GM23338 (cell line): ENCODE measurements at regions not wholly inside any gene's neighbourhood (a gene's known extent, or its start where the extent isn't known, plus 50 kb on each side); places are given as distances from the start of the nearest gene placed in this dataset.

Experiments
- ATAC-seq: fragments of 200-7000 bp; cut with Tn5 transposase; 3 replicates; pipeline ENCODE4 v1.9.1; 2020
- DNase-seq: peaks from one replicate; pipeline ENCODE4 v3.0.0-alpha.2; 2015; ENCODE audit warnings: low spot score
- H2AFZ ChIP-seq: fragments of 200-600 bp; sonication (generic); 2 replicates; pipeline ENCODE4 v1.8.0; 2016; ENCODE audit warnings: antibody characterized with exemption, mild to moderate bottlenecking, moderate library complexity
- H3F3A ChIP-seq: fragments of 200-600 bp; sonication (generic); replicated peaks from 2 replicates; pipeline ENCODE4 v1.8.0; 2017; ENCODE audit warnings: antibody characterized with exemption, mixed run types, low read depth
- H3K27ac ChIP-seq: fragments of 200-600 bp; sonication (generic); 2 replicates; pipeline ENCODE4 v1.6.1; 2016; ENCODE audit warnings: low read depth
- H3K27me3 ChIP-seq: fragments of 200-600 bp; sonication (generic); 2 replicates; pipeline ENCODE4 v1.8.0; 2016; ENCODE audit warnings: mild to moderate bottlenecking, mixed run types, moderate library complexity; ENCODE audit not compliant: insufficient read depth
- H3K36me3 ChIP-seq: fragments of 200-600 bp; sonication (generic); 2 replicates; pipeline ENCODE4 v1.8.0; 2016; ENCODE audit warnings: mild to moderate bottlenecking; ENCODE audit not compliant: insufficient read depth
- H3K4me1 ChIP-seq: fragments of 200-600 bp; sonication (generic); 2 replicates; pipeline ENCODE4 v1.8.0; 2016; ENCODE audit warnings: mild to moderate bottlenecking, moderate library complexity; ENCODE audit not compliant: insufficient read depth
- H3K4me2 ChIP-seq: fragments of 200-600 bp; sonication (generic); 2 replicates; pipeline ENCODE4 v1.7.1; 2017; ENCODE audit warnings: mixed run types
- H3K4me3 ChIP-seq: fragments of 200-600 bp; sonication (generic); 2 replicates; pipeline ENCODE4 v1.6.1; 2016; ENCODE audit warnings: mixed run types
- H3K79me2 ChIP-seq: fragments of 200-600 bp; sonication (generic); replicated peaks from 2 replicates; pipeline ENCODE4 v1.8.0; 2017; ENCODE audit warnings: mild to moderate bottlenecking; ENCODE audit not compliant: insufficient read depth
- H3K9me2 ChIP-seq: fragments of 200-600 bp; sonication (generic); 2 replicates; pipeline ENCODE4 v1.8.0; 2017; ENCODE audit not compliant: insufficient read depth
- H4K20me1 ChIP-seq: fragments of 200-600 bp; sonication (generic); replicated peaks from 2 replicates; pipeline ENCODE4 v1.8.0; 2017; ENCODE audit warnings: mild to moderate bottlenecking; ENCODE audit not compliant: insufficient read depth
- H3K27ac Mint-ChIP-seq: 2 replicates; pipeline ENCODE4 v1.8.0; 2020; ENCODE audit warnings: inconsistent platforms, mild to moderate bottlenecking, moderate library complexity, mixed read lengths
- H3K27me3 Mint-ChIP-seq: 3 replicates; pipeline ENCODE4 v1.8.0; 2022; ENCODE audit warnings: low read depth, mild to moderate bottlenecking, moderate library complexity, mixed read lengths, inconsistent platforms; ENCODE audit not compliant: insufficient read depth, poor library complexity
- H3K36me3 Mint-ChIP-seq: 3 replicates; pipeline ENCODE4 v1.8.0; 2021; ENCODE audit warnings: low read depth, mild to moderate bottlenecking, inconsistent platforms, moderate library complexity, mixed read lengths
- H3K4me1 Mint-ChIP-seq: 3 replicates; pipeline ENCODE4 v1.8.0; 2020; ENCODE audit warnings: mild to moderate bottlenecking, inconsistent platforms, mixed read lengths
- H3K4me3 Mint-ChIP-seq: 3 replicates; pipeline ENCODE4 v1.8.0; 2021; ENCODE audit warnings: moderate library complexity, mild to moderate bottlenecking, inconsistent platforms, mixed read lengths
- H3K9me3 Mint-ChIP-seq: 3 replicates; pipeline ENCODE4 v1.8.0; 2020; ENCODE audit warnings: moderate library complexity, mild to moderate bottlenecking, inconsistent platforms, mixed read lengths
- CREB1 ChIP-seq: fragments of 250-450 bp; sonication (Bioruptor Pico); IDR thresholded peaks from 2 replicates; pipeline ENCODE4 v1.5.0; 2020; ENCODE audit warnings: low read depth, mild to moderate bottlenecking, moderate library complexity
- ETS1 ChIP-seq: IDR thresholded peaks from 2 replicates; pipeline ENCODE4 v1.6.1; 2016; ENCODE audit warnings: antibody characterized with exemption
- EZH2 ChIP-seq: fragments of 200-600 bp; sonication (generic); IDR thresholded peaks from one replicate; pipeline ENCODE4 v1.8.0; 2017; ENCODE audit warnings: antibody characterized with exemption, mild to moderate bottlenecking, low read depth; ENCODE audit not compliant: unreplicated experiment
- EZH2phosphoT487 ChIP-seq: fragments of 200-600 bp; sonication (generic); IDR thresholded peaks from one replicate; pipeline ENCODE4 v1.8.1; 2018; ENCODE audit warnings: antibody characterized with exemption; ENCODE audit not compliant: unreplicated experiment
- JUNB ChIP-seq: IDR thresholded peaks from one replicate; pipeline ENCODE4 v1.6.1; 2016; ENCODE audit warnings: antibody characterized with exemption; ENCODE audit not compliant: unreplicated experiment
- NANOG ChIP-seq: IDR thresholded peaks from 2 replicates; pipeline ENCODE4 v1.6.1; 2016; ENCODE audit warnings: antibody characterized with exemption, borderline replicate concordance
- POLR2AphosphoS5 ChIP-seq: IDR thresholded peaks from 2 replicates; pipeline ENCODE4 v1.6.1; 2016; ENCODE audit warnings: antibody characterized with exemption, low read depth
- ZNF331 ChIP-seq: fragments of 250-450 bp; sonication (Bioruptor Pico); IDR thresholded peaks from 2 replicates; pipeline ENCODE4 v1.5.0; 2020; ENCODE audit warnings: low read depth, mild to moderate bottlenecking, moderate library complexity
- ZNF462 ChIP-seq: fragments of 250-450 bp; sonication (Bioruptor Pico); IDR thresholded peaks from 2 replicates; pipeline ENCODE4 v1.5.0; 2020; ENCODE audit warnings: mild to moderate bottlenecking, moderate library complexity
- TF ChIP-seq, protein P1 (sequence below), 2 experiments: fragments of 200-600 bp in 1 of 2; sonication (generic) in 1 of 2; conservative IDR thresholded peaks; 2 replicates each; pipeline versions ENCODE4 v1.5.1 to v1.6.1; 2016 to 2017; ENCODE audit warnings: antibody characterized with exemption in 2 of 2, low read depth in 2 of 2, mild to moderate bottlenecking in 2 of 2, moderate library complexity in 1 of 2

GRCh38 chr2:193868132-193868531, 1673.4 kb upstream of the TMEFF2 start:
- no peak for DNase-seq
- Histone ChIP-seq H3K27ac (no peak overlapping the region), H3K4me1 (no peaks in the 10 kb centered on the region), H3K9me2 (0 out of 2 replicates have a peak, but pooled peaks cover 3% of the 10 kb centered on the region), H3K36me3 (no peaks in the 10 kb centered on the region), H4K20me1 (no peaks in the 10 kb centered on the region), H3K4me3 (no peak overlapping the region), H3F3A (no peaks in the 10 kb centered on the region), H3K79me2 (no peaks in the 10 kb centered on the region), H3K27me3 (no peaks in the 10 kb centered on the region), H3K4me2 (no peak overlapping the region), H2AFZ (no peak overlapping the region)
- Mint-ChIP-seq H3K9me3 (0 out of 3 replicates have a peak, but pooled peaks cover 6% of the 10 kb centered on the region), H3K36me3 (no peaks in the 10 kb centered on the region), H3K4me3 (no peak overlapping the region), H3K4me1 (no peaks in the 10 kb centered on the region), H3K27ac (no peak overlapping the region), H3K27me3 (no peaks in the 10 kb centered on the region)
- ATAC-seq, result no peak
- TF ChIP-seq ZNF331, result no peak
- no peak for TF ChIP-seq EZH2
- no peak for TF ChIP-seq NANOG
- TF ChIP-seq JUNB, result no peak
- no peak for TF ChIP-seq ZNF462 (CRISPR knock-in tag)
- TF ChIP-seq ETS1, result no peak
- TF ChIP-seq POLR2AphosphoS5, result no peak
- TF ChIP-seq, protein P1, sequence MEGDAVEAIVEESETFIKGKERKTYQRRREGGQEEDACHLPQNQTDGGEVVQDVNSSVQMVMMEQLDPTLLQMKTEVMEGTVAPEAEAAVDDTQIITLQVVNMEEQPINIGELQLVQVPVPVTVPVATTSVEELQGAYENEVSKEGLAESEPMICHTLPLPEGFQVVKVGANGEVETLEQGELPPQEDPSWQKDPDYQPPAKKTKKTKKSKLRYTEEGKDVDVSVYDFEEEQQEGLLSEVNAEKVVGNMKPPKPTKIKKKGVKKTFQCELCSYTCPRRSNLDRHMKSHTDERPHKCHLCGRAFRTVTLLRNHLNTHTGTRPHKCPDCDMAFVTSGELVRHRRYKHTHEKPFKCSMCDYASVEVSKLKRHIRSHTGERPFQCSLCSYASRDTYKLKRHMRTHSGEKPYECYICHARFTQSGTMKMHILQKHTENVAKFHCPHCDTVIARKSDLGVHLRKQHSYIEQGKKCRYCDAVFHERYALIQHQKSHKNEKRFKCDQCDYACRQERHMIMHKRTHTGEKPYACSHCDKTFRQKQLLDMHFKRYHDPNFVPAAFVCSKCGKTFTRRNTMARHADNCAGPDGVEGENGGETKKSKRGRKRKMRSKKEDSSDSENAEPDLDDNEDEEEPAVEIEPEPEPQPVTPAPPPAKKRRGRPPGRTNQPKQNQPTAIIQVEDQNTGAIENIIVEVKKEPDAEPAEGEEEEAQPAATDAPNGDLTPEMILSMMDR (conservative IDR thresholded peaks at IDR 0.05; ENCODE audit: low read depth in 2 of 2), result no peak
- no peak for TF ChIP-seq EZH2phosphoT487
- no peak for TF ChIP-seq CREB1 (CRISPR knock-in tag)
